Subcutaneous abdominal adipose tissue (tissue), 5 donors: ENCODE measurements at regions not wholly inside any gene's neighbourhood (a gene's known extent, or its start where the extent isn't known, plus 50 kb on each side); places are given as distances from the start of the nearest gene placed in this dataset.

Experiments
- H3K27ac ChIP-seq: one replicate; pipeline ENCODE4 v1.7.0; 2013; ENCODE audit warnings: low read depth, mild to moderate bottlenecking, inconsistent platforms, low read length, moderate library complexity
- H3K27me3 ChIP-seq, 5 donors: one replicate each; pipeline ENCODE4 v1.7.0; 2013; ENCODE audit warnings: low read length in 5 of 5, inconsistent platforms in 1 of 5; ENCODE audit not compliant: control insufficient read depth in 5 of 5, insufficient read depth in 4 of 5
- H3K36me3 ChIP-seq, 5 donors: one replicate each; pipeline ENCODE4 v1.7.0; 2013; ENCODE audit warnings: low read length in 5 of 5; ENCODE audit not compliant: control insufficient read depth in 5 of 5, insufficient read depth in 5 of 5
- H3K4me1 ChIP-seq, 5 donors: one replicate each; pipeline ENCODE4 v1.7.0; 2013; ENCODE audit warnings: low read length in 5 of 5, mild to moderate bottlenecking in 3 of 5, moderate library complexity in 1 of 5; ENCODE audit not compliant: control insufficient read depth in 5 of 5, insufficient read depth in 5 of 5
- H3K4me3 ChIP-seq, 5 donors: one replicate each; pipeline ENCODE4 v1.7.0; 2013; ENCODE audit warnings: low read length in 5 of 5, low read depth in 1 of 5
- H3K9ac ChIP-seq, 5 donors: one replicate each; pipeline ENCODE4 v1.7.0; 2013; ENCODE audit warnings: low read length in 5 of 5, mild to moderate bottlenecking in 4 of 5, moderate library complexity in 3 of 5
- H3K9me3 ChIP-seq, 5 donors: one replicate each; pipeline ENCODE4 v1.7.0; 2013; ENCODE audit warnings: low read length in 5 of 5; ENCODE audit not compliant: control insufficient read depth in 5 of 5
- donor health status: healthy.
- donor health status: healthy.
- donor health status: healthy.
- donor health status: healthy.
- donor health status: healthy.

GRCh38 chr13:107376341-107377125, 808.6 kb upstream of the ARGLU1 start:
- H3K9me3 ChIP-seq: peaks cover 0 to 2% (median 0%) of the 10 kb centered on the region in 5 donors
- H3K9ac ChIP-seq: no peak overlapping the region
- peaks cover 0 to 10% (median 7%) of the 10 kb centered on the region in 5 donors for H3K4me1 ChIP-seq
- no peak overlapping the region for H3K4me3 ChIP-seq
- H3K27ac ChIP-seq: no peak overlapping the region
- no peaks in the 10 kb centered on the region for H3K36me3 ChIP-seq
- no peaks in the 10 kb centered on the region for H3K27me3 ChIP-seq

DNA sequence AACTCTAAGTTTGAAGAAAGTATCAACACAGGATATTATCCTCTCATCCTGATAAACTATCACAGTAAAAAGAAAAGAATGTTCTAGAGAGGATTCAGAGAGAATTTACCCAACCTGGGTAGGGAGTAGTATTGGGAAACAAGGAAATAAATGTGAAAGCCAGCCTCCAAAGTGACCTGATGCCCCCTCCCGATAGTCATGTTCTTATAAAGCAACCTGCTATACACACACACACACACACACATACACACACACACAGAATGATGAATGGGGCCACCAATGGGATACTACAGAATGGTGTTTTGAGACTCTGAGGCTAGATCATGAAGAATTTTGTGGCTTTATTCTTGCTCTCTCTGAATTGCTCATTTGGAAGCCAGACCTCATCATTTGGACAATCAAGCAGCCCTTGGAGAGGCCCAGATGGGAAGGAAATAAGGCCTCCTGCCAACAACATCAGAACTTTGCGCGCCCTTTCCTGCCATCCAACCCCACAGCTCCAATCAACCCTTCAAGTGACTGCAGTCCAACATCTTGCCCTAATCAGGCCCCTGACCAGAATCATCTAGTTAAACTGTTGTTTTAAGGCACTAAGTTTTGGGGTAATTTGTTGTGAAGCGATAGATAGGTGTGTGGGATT, 807.9 kb upstream of the ARGLU1 start:
- Histone ChIP-seq H3K27ac (no peak overlapping the region), H3K9ac (no peak overlapping the region), H3K27me3 (no peaks in the 10 kb centered on the region), H3K4me1 (peaks cover 0 to 10% (median 7%) of the 10 kb centered on the region in 5 donors), H3K4me3 (no peak overlapping the region), H3K36me3 (no peaks in the 10 kb centered on the region), H3K9me3 (peaks cover 0 to 2% (median 0%) of the 10 kb centered on the region in 5 donors)

DNA sequence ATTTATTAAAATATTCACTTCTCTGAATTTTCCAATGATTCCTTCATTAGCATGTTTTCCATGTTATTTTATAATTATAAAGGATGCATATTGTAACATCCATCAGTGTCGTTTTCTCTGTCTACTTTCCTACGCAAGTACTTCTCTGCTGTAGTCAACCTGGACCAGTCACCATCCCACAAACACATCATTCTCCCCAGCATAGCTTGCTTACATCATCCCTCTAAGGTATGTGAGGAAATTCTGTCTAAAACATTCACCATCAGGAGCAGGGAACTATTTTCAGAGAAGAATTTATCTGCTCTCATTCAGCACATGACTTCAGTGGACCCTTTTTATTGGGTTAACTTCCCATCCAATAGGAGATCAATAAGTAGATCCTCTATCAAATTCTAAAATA, 806.1 kb upstream of the ARGLU1 start:
- Histone ChIP-seq H3K4me1 (peaks cover 0 to 10% (median 7%) of the 10 kb centered on the region in 5 donors), H3K27me3 (no peaks in the 10 kb centered on the region), H3K27ac (no peak overlapping the region), H3K4me3 (no peak overlapping the region), H3K9ac (no peak overlapping the region), H3K9me3 (peaks cover 0 to 2% (median 0%) of the 10 kb centered on the region in 5 donors), H3K36me3 (no peaks in the 10 kb centered on the region)

DNA sequence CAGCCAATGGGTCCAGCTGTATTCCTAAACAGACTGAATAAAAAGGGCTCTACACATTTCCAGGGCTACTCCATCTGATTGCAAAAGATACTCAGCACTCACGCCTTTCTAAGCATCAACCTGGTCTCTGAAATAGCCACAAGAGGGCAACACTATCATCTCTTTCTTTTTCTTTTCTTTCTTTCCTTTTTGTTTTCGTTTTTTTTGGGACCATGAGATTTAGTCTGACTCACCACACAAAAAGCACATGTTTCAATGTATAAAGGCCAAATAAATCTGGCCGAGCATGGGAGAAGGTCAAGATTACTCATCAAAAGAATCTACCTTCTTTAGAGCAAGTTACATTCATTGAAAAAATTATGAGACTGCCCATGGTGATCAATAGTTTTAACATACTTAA, 805.6 kb upstream of the ARGLU1 start:
- Histone ChIP-seq H3K4me3 (no peak overlapping the region), H3K36me3 (no peaks in the 10 kb centered on the region), H3K9me3 (peaks cover 0 to 2% (median 0%) of the 10 kb centered on the region in 5 donors), H3K27ac (no peak overlapping the region), H3K4me1 (peaks cover 0 to 10% (median 7%) of the 10 kb centered on the region in 5 donors), H3K27me3 (no peaks in the 10 kb centered on the region), H3K9ac (no peak overlapping the region)

DNA sequence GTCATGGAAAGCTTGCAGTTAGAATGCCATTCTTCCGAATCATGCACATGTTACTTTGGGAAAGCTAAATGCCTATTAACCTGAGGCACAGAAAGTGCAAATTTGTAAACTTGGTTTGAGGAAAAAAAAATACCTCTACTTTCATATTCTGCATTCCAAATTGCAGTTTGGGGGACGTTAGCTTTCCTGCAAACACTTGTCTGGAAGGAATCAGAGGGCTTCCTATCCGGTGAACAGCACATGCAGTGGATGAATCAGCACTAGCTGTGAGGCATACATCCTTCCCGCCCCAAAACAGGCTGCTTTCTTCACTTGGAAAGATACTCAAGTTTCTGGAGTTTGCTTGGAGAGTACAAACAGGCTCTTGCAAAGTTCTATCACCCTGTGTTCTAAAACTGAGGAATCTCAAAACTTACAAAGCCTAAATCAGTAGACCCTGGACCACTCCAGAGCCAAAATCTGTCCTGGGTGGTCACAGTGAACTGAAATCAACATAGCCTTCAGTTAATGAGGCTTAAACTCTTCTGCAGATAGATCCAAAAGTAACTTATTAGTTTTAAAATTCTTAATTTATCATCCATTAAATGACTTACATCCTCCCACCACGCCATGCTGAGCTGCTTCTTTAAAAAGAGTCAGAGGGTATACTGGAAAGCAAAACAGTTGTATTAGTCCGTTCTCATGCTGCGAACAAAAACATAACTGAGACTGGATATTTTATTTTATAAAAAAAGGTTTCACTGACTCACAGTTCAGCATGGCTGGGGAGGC, 802.3 kb upstream of the ARGLU1 start:
- Histone ChIP-seq H3K27ac (no peak overlapping the region), H3K4me3 (no peak overlapping the region), H3K9me3 (no peaks in the 10 kb centered on the region), H3K4me1 (no peaks in the 10 kb centered on the region), H3K36me3 (no peaks in the 10 kb centered on the region), H3K27me3 (no peaks in the 10 kb centered on the region), H3K9ac (no peak overlapping the region)

- H3K27ac ChIP-seq: no peak overlapping the region
- H3K4me3 ChIP-seq: no peak overlapping the region
- no peaks in the 10 kb centered on the region for H3K27me3 ChIP-seq
- H3K9ac ChIP-seq: no peak overlapping the region
- H3K36me3 ChIP-seq: no peaks in the 10 kb centered on the region
- H3K4me1 ChIP-seq: no peaks in the 10 kb centered on the region
- H3K9me3 ChIP-seq: no peaks in the 10 kb centered on the region
Observed at GRCh38 chr13:107367258-107367657, 799.3 kb upstream of the ARGLU1 start.

DNA sequence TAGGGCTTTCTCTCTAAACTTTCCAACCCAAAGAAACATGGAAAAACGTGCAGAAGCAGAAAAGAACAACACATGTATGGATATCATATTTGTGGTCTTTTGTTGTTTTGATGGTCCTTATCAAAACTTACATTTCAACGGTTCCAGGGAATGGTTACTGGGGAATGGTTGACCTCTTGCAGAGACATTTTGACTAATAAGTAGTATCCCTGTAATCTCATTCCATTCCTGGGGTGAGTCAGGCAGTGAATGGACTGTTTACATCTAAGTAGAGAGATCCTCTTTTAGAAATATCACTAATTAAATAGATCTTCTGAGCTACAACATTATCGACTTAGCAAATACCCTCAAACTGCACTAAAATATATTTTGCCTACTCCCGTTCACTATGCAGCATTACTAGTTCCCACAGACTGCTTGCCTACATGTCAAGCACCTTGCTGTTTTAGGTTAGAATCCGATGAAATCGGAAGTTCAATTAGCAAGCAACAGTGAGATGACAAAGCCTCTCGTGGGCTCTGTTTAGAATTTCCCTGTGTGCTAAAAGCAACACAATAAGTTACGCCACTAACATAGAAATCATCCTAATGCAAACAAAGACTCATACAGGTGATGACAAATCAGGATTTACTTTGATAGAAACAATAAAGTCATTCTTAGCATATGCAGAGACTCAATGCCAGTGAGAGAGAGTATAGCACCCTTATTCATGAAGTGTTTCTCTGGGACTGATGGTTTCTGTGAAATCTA, 797.7 kb upstream of the ARGLU1 start:
- Histone ChIP-seq H3K27me3 (no peaks in the 10 kb centered on the region), H3K4me3 (no peak overlapping the region), H3K4me1 (no peaks in the 10 kb centered on the region), H3K9me3 (no peaks in the 10 kb centered on the region), H3K36me3 (no peaks in the 10 kb centered on the region), H3K9ac (no peak overlapping the region), H3K27ac (no peak overlapping the region)

DNA sequence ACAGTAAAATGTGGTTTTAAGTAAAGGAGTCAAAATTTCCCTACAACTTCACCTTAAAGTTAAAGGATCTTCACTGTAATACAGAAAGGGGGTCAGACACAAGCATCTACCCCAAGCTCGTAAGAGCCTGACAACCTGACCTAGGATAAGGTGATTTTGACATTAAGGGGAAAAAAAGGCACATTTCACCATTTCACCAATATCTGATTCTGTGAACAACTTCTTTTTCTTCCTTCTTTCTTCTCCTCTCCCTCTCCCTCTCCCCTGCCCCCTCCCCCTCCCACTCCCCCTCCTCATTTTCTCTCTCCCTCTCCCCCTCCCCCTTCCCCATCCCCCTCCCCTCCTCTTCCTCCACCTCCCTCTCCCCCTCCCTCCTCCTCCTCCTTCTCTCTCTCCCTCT, 796.7 kb upstream of the ARGLU1 start:
- H3K4me3 ChIP-seq: no peak overlapping the region
- H3K9me3 ChIP-seq: no peaks in the 10 kb centered on the region
- no peaks in the 10 kb centered on the region for H3K36me3 ChIP-seq
- H3K9ac ChIP-seq: no peak overlapping the region
- H3K4me1 ChIP-seq: no peaks in the 10 kb centered on the region
- no peak overlapping the region for H3K27ac ChIP-seq
- no peaks in the 10 kb centered on the region for H3K27me3 ChIP-seq

DNA sequence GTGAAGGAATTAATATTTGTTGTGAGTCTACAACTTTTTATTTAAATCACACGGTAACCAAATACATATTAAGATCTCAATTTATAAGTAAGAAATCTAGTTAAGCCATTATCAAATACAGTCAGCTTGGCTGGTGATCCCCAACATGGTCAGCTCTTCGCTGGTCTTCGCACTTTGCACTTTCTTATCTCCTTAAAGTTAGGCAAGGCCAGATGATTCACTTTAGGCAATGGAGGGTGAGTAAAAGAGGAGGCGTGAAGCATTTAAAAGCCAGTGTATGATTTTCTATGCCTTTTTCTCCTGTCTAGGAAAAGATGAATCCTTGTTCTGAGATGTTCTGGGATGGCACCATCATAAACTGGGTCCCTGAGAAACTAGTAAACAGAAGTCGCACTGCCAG, 793.7 kb upstream of the ARGLU1 start:
- Histone ChIP-seq H3K9ac (no peak overlapping the region), H3K27me3 (no peaks in the 10 kb centered on the region), H3K9me3 (no peaks in the 10 kb centered on the region), H3K27ac (no peak overlapping the region), H3K36me3 (no peaks in the 10 kb centered on the region), H3K4me1 (no peaks in the 10 kb centered on the region), H3K4me3 (no peak overlapping the region)
